ENCODE measurements at regions not wholly inside any gene's neighbourhood (a gene's known extent, or its start where the extent isn't known, plus 50 kb on each side); places are given as distances from the start of the nearest gene placed in this dataset.

GRCh38 chr6:87779542-87779941 is 77.5 kb upstream of the AKIRIN2 start:
- no peak for DNase-seq
- WGBS, 3 donors, result 90 to 94% (median 94%) methylated on average over 2 of the region's 2 CpGs
- H3K27ac ChIP-seq, result no peak overlapping the region

GRCh38 chr6:87772597-87773530 is 70.8 kb upstream of the AKIRIN2 start:
- DNase-seq, result no peak
- WGBS, 3 donors, result 40 to 43% (median 41%) methylated on average over 6 of the region's 6 CpGs

More at GRCh38 chr6:87779542-87779941, 77.5 kb upstream of the AKIRIN2 start:
- H3K4me1 ChIP-seq (ENCODE audit: insufficient read depth), result no peaks in the 10 kb centered on the region
- no peaks in the 10 kb centered on the region for H3K36me3 ChIP-seq
- no peaks in the 10 kb centered on the region for H3K27me3 ChIP-seq
- intact Hi-C loops (cut with DNase I), result no loop called here
- TF ChIP-seq POLR2A (IDR thresholded peaks at IDR 0.05) (no peak), CTCF (IDR thresholded peaks at IDR 0.05) (no peak), EP300 (IDR thresholded peaks at IDR 0.05) (no peak)
- no peaks in the 10 kb centered on the region for H3K9me3 ChIP-seq
- H3K4me3 ChIP-seq, result no peak overlapping the region

GRCh38 chr6:87767478-87767877 is 65.4 kb upstream of the AKIRIN2 start:
- WGBS, 3 donors, result 93 to 95% (median 93%) methylated on average over 10 of the region's 10 CpGs
- Histone ChIP-seq H3K4me1 (ENCODE audit: insufficient read depth) (no peaks in the 10 kb centered on the region), H3K4me3 (no peak overlapping the region), H3K36me3 (no peaks in the 10 kb centered on the region), H3K27me3 (no peaks in the 10 kb centered on the region), H3K27ac (no peak overlapping the region), H3K9me3 (no peaks in the 10 kb centered on the region)
- no peak for DNase-seq
- TF ChIP-seq CTCF (IDR thresholded peaks at IDR 0.05) (no peak), EP300 (IDR thresholded peaks at IDR 0.05) (no peak), POLR2A (IDR thresholded peaks at IDR 0.05) (no peak)
- intact Hi-C loops (cut with DNase I), result no loop called here

More at GRCh38 chr6:87772597-87773530, 70.8 kb upstream of the AKIRIN2 start:
- Histone ChIP-seq H3K36me3 (no peaks in the 10 kb centered on the region), H3K4me3 (no peak overlapping the region), H3K27ac (no peak overlapping the region), H3K9me3 (no peaks in the 10 kb centered on the region), H3K4me1 (ENCODE audit: insufficient read depth) (peaks cover 2% of the 10 kb centered on the region), H3K27me3 (no peaks in the 10 kb centered on the region)
- intact Hi-C loops (cut with DNase I), result no loop called here
- TF ChIP-seq EP300 (IDR thresholded peaks at IDR 0.05) (no peak), CTCF (IDR thresholded peaks at IDR 0.05) (no peak), POLR2A (IDR thresholded peaks at IDR 0.05) (no peak)

- H3K36me3 ChIP-seq, result no peaks in the 10 kb centered on the region
- intact Hi-C loops (cut with DNase I), result no loop called here
These were observed 64.2 kb upstream of the AKIRIN2 start for GRCh38 chr6:87766211-87766610.

More at GRCh38 chr6:87766211-87766610, 64.2 kb upstream of the AKIRIN2 start:
- Histone ChIP-seq H3K27me3 (no peaks in the 10 kb centered on the region), H3K9me3 (no peaks in the 10 kb centered on the region), H3K4me1 (ENCODE audit: insufficient read depth) (peaks cover 3% of the 10 kb centered on the region), H3K4me3 (no peak overlapping the region), H3K27ac (no peak overlapping the region)
- no peak for DNase-seq
- 91 to 96% (median 93%) methylated on average over 2 of the region's 2 CpGs for WGBS, 3 donors
- TF ChIP-seq CTCF (IDR thresholded peaks at IDR 0.05) (no peak), POLR2A (IDR thresholded peaks at IDR 0.05) (no peak), EP300 (IDR thresholded peaks at IDR 0.05) (no peak)

Data from ovary (tissue), 7 donors.